AG10803 (cell line): ENCODE measurements at regions not wholly inside any gene's neighbourhood (a gene's known extent, or its start where the extent isn't known, plus 50 kb on each side); places are given as distances from the start of the nearest gene placed in this dataset.

ENCODE experiments used
- DNase-seq: peaks from one replicate; pipeline ENCODE4 v3.0.0; 2010; ENCODE audit warnings: low read depth
- H3K4me3 ChIP-seq: 2 replicates; pipeline ENCODE4 v1.5.1; 2011; ENCODE audit warnings: mild to moderate bottlenecking, low read length, control low read depth
- TF ChIP-seq, protein P1 (sequence below): conservative IDR thresholded peaks from 2 replicates; pipeline ENCODE4 v1.5.1; 2011; ENCODE audit warnings: mild to moderate bottlenecking, low read length, control low read depth, inconsistent platforms

GRCh38 chr13:104163866-104164630, 1097.8 kb upstream of the SLC10A2 start:
- no peak for DNase-seq
- TF ChIP-seq, protein P1, sequence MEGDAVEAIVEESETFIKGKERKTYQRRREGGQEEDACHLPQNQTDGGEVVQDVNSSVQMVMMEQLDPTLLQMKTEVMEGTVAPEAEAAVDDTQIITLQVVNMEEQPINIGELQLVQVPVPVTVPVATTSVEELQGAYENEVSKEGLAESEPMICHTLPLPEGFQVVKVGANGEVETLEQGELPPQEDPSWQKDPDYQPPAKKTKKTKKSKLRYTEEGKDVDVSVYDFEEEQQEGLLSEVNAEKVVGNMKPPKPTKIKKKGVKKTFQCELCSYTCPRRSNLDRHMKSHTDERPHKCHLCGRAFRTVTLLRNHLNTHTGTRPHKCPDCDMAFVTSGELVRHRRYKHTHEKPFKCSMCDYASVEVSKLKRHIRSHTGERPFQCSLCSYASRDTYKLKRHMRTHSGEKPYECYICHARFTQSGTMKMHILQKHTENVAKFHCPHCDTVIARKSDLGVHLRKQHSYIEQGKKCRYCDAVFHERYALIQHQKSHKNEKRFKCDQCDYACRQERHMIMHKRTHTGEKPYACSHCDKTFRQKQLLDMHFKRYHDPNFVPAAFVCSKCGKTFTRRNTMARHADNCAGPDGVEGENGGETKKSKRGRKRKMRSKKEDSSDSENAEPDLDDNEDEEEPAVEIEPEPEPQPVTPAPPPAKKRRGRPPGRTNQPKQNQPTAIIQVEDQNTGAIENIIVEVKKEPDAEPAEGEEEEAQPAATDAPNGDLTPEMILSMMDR = no peak
- no peak overlapping the region for H3K4me3 ChIP-seq

- TF ChIP-seq, protein P1 = no peak
- H3K4me3 ChIP-seq = no peak overlapping the region
- DNase-seq = no peak
These were observed 1094.3 kb upstream of the SLC10A2 start for GRCh38 chr13:104160536-104160935.

DNA sequence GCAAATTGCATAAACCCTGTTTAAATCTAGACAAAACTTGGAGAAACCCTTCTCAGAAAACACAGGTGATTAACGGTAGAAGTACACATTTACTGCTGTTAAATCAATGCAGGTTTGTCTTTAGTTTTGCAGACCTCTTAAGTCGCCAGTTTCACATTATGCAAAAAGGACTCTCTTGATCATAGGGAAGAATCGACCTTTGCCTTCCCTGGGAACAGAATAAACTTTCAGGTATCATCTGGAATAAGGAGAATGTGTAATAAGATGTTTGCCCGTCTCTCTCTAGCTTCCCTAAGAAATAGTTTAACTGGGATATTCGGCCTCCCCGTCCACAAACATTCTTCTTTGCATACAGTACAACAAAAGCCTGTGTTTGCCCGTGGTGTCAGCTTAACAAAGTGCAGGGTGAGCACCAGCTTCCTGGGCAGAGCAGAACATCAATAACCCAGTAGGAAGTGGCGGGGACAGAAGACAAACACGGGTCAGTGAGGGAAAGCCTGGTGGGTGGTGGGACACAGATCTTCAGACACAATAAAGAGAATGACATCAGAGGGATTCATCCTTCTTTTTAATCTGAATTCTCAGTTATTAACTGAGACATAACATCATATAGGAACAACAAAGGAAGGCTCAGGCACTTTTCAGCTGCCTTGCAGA, 1077.7 kb upstream of the SLC10A2 start:
- no peak overlapping the region for H3K4me3 ChIP-seq
- TF ChIP-seq, protein P1 = no peak
- DNase-seq = no peak

- no peak for DNase-seq
- TF ChIP-seq, protein P1 = no peak
- no peak overlapping the region for H3K4me3 ChIP-seq
These were observed 1074.3 kb upstream of the SLC10A2 start for GRCh38 chr13:104140552-104140951.

GRCh38 chr13:104137416-104137815, 1071.2 kb upstream of the SLC10A2 start:
- DNase-seq = no peak
- no peak overlapping the region for H3K4me3 ChIP-seq
- TF ChIP-seq, protein P1 = no peak

DNA sequence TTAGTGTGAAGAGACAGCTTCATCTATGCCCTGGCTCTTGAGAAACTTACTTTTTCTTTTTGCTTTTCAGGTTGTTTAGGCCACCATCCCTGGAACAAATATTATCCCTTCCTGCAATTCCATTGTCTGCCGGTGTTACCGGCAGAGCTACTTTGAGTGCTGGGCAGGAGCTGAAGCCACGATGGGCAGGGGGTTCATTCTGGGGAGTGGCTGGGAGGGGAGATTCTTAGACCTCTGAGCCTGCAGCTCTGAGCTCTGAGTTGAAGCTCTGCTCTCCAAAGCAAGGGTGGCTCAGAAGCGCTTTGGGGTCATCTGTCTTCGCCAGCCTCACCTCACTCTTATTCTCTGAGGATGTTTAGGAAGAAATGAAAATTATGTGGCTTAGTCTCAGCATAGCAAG, 1066.6 kb upstream of the SLC10A2 start:
- H3K4me3 ChIP-seq = no peak overlapping the region
- TF ChIP-seq, protein P1 = no peak
- no peak for DNase-seq

DNA sequence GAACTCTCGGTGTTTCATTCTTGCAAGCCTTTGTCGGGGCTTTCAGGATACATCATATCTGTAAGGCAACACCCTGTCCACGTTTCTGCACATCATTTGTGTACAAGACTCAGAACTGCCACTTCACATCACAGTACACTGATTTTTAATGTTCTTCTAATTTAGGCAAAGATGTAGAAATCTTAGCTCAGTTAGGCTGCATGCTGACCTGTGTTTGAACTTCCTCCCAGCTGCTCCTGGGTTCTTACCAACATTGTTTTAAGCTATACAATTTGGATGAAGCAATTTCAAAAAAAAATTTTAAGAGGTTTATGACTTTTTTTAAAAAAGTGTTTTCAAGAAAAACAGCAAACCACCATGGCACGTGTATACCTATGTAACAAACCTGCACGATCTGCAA, 1047.9 kb upstream of the SLC10A2 start:
- DNase-seq = no peak
- TF ChIP-seq, protein P1 = no peak
- H3K4me3 ChIP-seq = no peak overlapping the region
